ENCODE measurements at regions not wholly inside any gene's neighbourhood (a gene's known extent, or its start where the extent isn't known, plus 50 kb on each side); places are given as distances from the start of the nearest gene placed in this dataset.

- TF ChIP-seq CTCF (IDR thresholded peaks at IDR 0.05; ENCODE audit: low read depth, low read length) = no peak
- TF ChIP-seq MYC (IDR thresholded peaks at IDR 0.05; ENCODE audit: low read depth, low read length) = no peak
- no peak for TF ChIP-seq POLR2A (IDR thresholded peaks at IDR 0.05; ENCODE audit: extremely low read depth, insufficient read length)
Observed at GRCh38 chr5:11962122-11962521, 57.9 kb upstream of the CTNND2 start.
